ENCODE measurements at regions not wholly inside any gene's neighbourhood (a gene's known extent, or its start where the extent isn't known, plus 50 kb on each side); places are given as distances from the start of the nearest gene placed in this dataset.

GRCh38 chr15:70190965-70191364 lies 93.2 kb upstream of the TLE3 start:
- no peaks in the 10 kb centered on the region for H3K36me3 ChIP-seq
- DNase-seq, result no peak
- H3K27me3 ChIP-seq, result no peaks in the 10 kb centered on the region

GRCh38 chr15:70189826-70190695 lies 92.3 kb upstream of the TLE3 start:
- Histone ChIP-seq H3K36me3 (no peaks in the 10 kb centered on the region), H3K9me3 (replicated peaks) (peaks cover 3% of the 10 kb centered on the region; the same call in 1 of the 2 replicates), H3K4me1 (no peaks in the 10 kb centered on the region), H3K4me3 (no peak overlapping the region), H3K27me3 (no peaks in the 10 kb centered on the region), H3K27ac (no peak overlapping the region)
- DNase-seq, result no peak

More at GRCh38 chr15:70190965-70191364, 93.2 kb upstream of the TLE3 start:
- Histone ChIP-seq H3K27ac (no peak overlapping the region), H3K9me3 (replicated peaks) (peaks cover 3% of the 10 kb centered on the region; the same call in 1 of the 2 replicates), H3K4me3 (no peak overlapping the region), H3K4me1 (peaks cover 6% of the 10 kb centered on the region)

GRCh38 chr15:70188286-70188685 lies 90.6 kb upstream of the TLE3 start:
- peaks cover 3% of the 10 kb centered on the region; the same call in 1 of the 2 replicates for H3K9me3 ChIP-seq (replicated peaks)
- no peaks in the 10 kb centered on the region for H3K36me3 ChIP-seq
- H3K27ac ChIP-seq, result no peak overlapping the region
- H3K27me3 ChIP-seq, result peaks cover 4% of the 10 kb centered on the region; the same call in 1 of the 2 replicates
- no peak overlapping the region for H3K4me3 ChIP-seq
- DNase-seq, result no peak
- H3K4me1 ChIP-seq, result no peaks in the 10 kb centered on the region

GRCh38 chr15:70187331-70187730 lies 89.6 kb upstream of the TLE3 start:
- Histone ChIP-seq H3K9me3 (replicated peaks) (peaks cover 3% of the 10 kb centered on the region; the same call in 1 of the 2 replicates), H3K36me3 (no peaks in the 10 kb centered on the region), H3K4me1 (no peaks in the 10 kb centered on the region), H3K4me3 (no peak overlapping the region), H3K27me3 (peaks cover 4% of the 10 kb centered on the region; the same call in 1 of the 2 replicates), H3K27ac (no peak overlapping the region)
- DNase-seq, result no peak

- no peaks in the 10 kb centered on the region for H3K36me3 ChIP-seq
- H3K27me3 ChIP-seq, result peaks cover 4% of the 10 kb centered on the region; the same call in 1 of the 2 replicates
- peak in 1 of 2 experiments; percentile 32 for DNase-seq
- no peaks in the 10 kb centered on the region for H3K9me3 ChIP-seq (replicated peaks)
- H3K27ac ChIP-seq, result no peak overlapping the region
- no peak overlapping the region for H3K4me3 ChIP-seq
- H3K4me1 ChIP-seq, result no peaks in the 10 kb centered on the region
Measured at GRCh38 chr15:70186152-70186551, 88.4 kb upstream of the TLE3 start.

- H3K4me1 ChIP-seq, result no peaks in the 10 kb centered on the region
- peaks cover 4% of the 10 kb centered on the region; the same call in 1 of the 2 replicates for H3K27me3 ChIP-seq
- H3K9me3 ChIP-seq (replicated peaks), result no peaks in the 10 kb centered on the region
- DNase-seq, result no peak
- no peak overlapping the region for H3K4me3 ChIP-seq
- no peaks in the 10 kb centered on the region for H3K36me3 ChIP-seq
- no peak overlapping the region for H3K27ac ChIP-seq
Measured at GRCh38 chr15:70185251-70185711, 87.6 kb upstream of the TLE3 start.

GRCh38 chr15:70182858-70183695 lies 85.4 kb upstream of the TLE3 start:
- Histone ChIP-seq H3K4me3 (no peak overlapping the region), H3K27ac (no peak overlapping the region), H3K9me3 (replicated peaks) (no peaks in the 10 kb centered on the region), H3K4me1 (no peaks in the 10 kb centered on the region), H3K27me3 (peaks cover 4% of the 10 kb centered on the region; the same call in 1 of the 2 replicates), H3K36me3 (no peaks in the 10 kb centered on the region)
- no peak for DNase-seq

GRCh38 chr15:70181626-70182255 lies 84.0 kb upstream of the TLE3 start:
- no peak overlapping the region for H3K27ac ChIP-seq
- DNase-seq, result no peak
- no peaks in the 10 kb centered on the region for H3K9me3 ChIP-seq (replicated peaks)
- no peaks in the 10 kb centered on the region for H3K4me1 ChIP-seq
- H3K4me3 ChIP-seq, result no peak overlapping the region
- H3K36me3 ChIP-seq, result no peaks in the 10 kb centered on the region
- H3K27me3 ChIP-seq, result peaks cover 4% of the 10 kb centered on the region; the same call in 1 of the 2 replicates

- no peaks in the 10 kb centered on the region for H3K4me1 ChIP-seq
- no peaks in the 10 kb centered on the region for H3K36me3 ChIP-seq
- no peak overlapping the region for H3K4me3 ChIP-seq
- H3K9me3 ChIP-seq (replicated peaks), result no peaks in the 10 kb centered on the region
- DNase-seq, result no peak
- H3K27ac ChIP-seq, result no peak overlapping the region
- peaks cover 4% of the 10 kb centered on the region; the same call in 1 of the 2 replicates for H3K27me3 ChIP-seq
Measured at GRCh38 chr15:70180186-70180875, 82.6 kb upstream of the TLE3 start.

- Histone ChIP-seq H3K9me3 (replicated peaks) (no peaks in the 10 kb centered on the region), H3K36me3 (no peaks in the 10 kb centered on the region), H3K4me3 (no peak overlapping the region), H3K27me3 (peaks cover 4% of the 10 kb centered on the region; the same call in 1 of the 2 replicates), H3K27ac (no peak overlapping the region), H3K4me1 (no peaks in the 10 kb centered on the region)
- no peak for DNase-seq
Measured at GRCh38 chr15:70179309-70179892, 81.7 kb upstream of the TLE3 start.

- peaks cover 2% of the 10 kb centered on the region; the same call in 1 of the 2 replicates for H3K27me3 ChIP-seq
- no peaks in the 10 kb centered on the region for H3K4me1 ChIP-seq
Measured at GRCh38 chr15:70178335-70179084, 80.8 kb upstream of the TLE3 start.

GRCh38 chr15:70172566-70173225 lies 75.0 kb upstream of the TLE3 start:
- H3K27me3 ChIP-seq, result peaks cover 10% of the 10 kb centered on the region; the same call in 1 of the 2 replicates
- no peak overlapping the region for H3K27ac ChIP-seq
- H3K4me1 ChIP-seq, result no peaks in the 10 kb centered on the region
- no peak overlapping the region for H3K4me3 ChIP-seq
- no peaks in the 10 kb centered on the region for H3K9me3 ChIP-seq (replicated peaks)
- no peak for DNase-seq
- H3K36me3 ChIP-seq, result no peaks in the 10 kb centered on the region

More at GRCh38 chr15:70178335-70179084, 80.8 kb upstream of the TLE3 start:
- H3K36me3 ChIP-seq, result no peaks in the 10 kb centered on the region
- no peaks in the 10 kb centered on the region for H3K9me3 ChIP-seq (replicated peaks)
- H3K27ac ChIP-seq, result no peak overlapping the region
- no peak for DNase-seq
- no peak overlapping the region for H3K4me3 ChIP-seq

GRCh38 chr15:70172124-70172523 lies 74.4 kb upstream of the TLE3 start:
- H3K27ac ChIP-seq, result no peak overlapping the region
- H3K9me3 ChIP-seq (replicated peaks), result no peaks in the 10 kb centered on the region
- H3K4me3 ChIP-seq, result no peak overlapping the region
- no peak for DNase-seq
- H3K27me3 ChIP-seq, result peaks cover 13% of the 10 kb centered on the region
- no peaks in the 10 kb centered on the region for H3K36me3 ChIP-seq
- no peaks in the 10 kb centered on the region for H3K4me1 ChIP-seq
